GM20000 (cell line): ENCODE measurements at regions not wholly inside any gene's neighbourhood (a gene's known extent, or its start where the extent isn't known, plus 50 kb on each side); places are given as distances from the start of the nearest gene placed in this dataset.

ENCODE experiments used
- DNase-seq: peaks from one replicate; pipeline ENCODE4 v3.0.0; 2012; ENCODE audit warnings: low spot score
- CTCF ChIP-seq: IDR thresholded peaks from 2 replicates; pipeline ENCODE4 v1.5.1; 2012; ENCODE audit warnings: mild to moderate bottlenecking, control low read depth; ENCODE audit errors: extremely low read depth, missing control alignments

- no peak for DNase-seq
These were observed 1548.5 kb upstream of the IGFBP7 start for GRCh38 chr4:58658701-58659100.

GRCh38 chr4:58653251-58653650, 1543.1 kb upstream of the IGFBP7 start:
- no peak for TF ChIP-seq CTCF
- no peak for DNase-seq

More at GRCh38 chr4:58658701-58659100, 1548.5 kb upstream of the IGFBP7 start:
- no peak for TF ChIP-seq CTCF

GRCh38 chr4:58649226-58649625, 1539.0 kb upstream of the IGFBP7 start:
- no peak for TF ChIP-seq CTCF
- DNase-seq: no peak

- no peak for TF ChIP-seq CTCF
These were observed 1535.9 kb upstream of the IGFBP7 start for GRCh38 chr4:58646126-58646525.

GRCh38 chr4:58644549-58644948, 1534.4 kb upstream of the IGFBP7 start:
- no peak for DNase-seq
- TF ChIP-seq CTCF: no peak

More at GRCh38 chr4:58646126-58646525, 1535.9 kb upstream of the IGFBP7 start:
- DNase-seq: no peak

- no peak for TF ChIP-seq CTCF
- DNase-seq: no peak
These were observed 1526.2 kb upstream of the IGFBP7 start for GRCh38 chr4:58636381-58636780.

GRCh38 chr4:58617226-58617625, 1507.0 kb upstream of the IGFBP7 start:
- TF ChIP-seq CTCF: no peak
- DNase-seq: no peak
